Breast epithelium (tissue), 3 donors: ENCODE measurements at regions not wholly inside any gene's neighbourhood (a gene's known extent, or its start where the extent isn't known, plus 50 kb on each side); places are given as distances from the start of the nearest gene placed in this dataset.

Experiments
- POLR2A ChIP-seq: fragments of 450-650 bp; IDR thresholded peaks from one replicate; pipeline ENCODE4 v1.6.1; 2016; ENCODE audit warnings: antibody characterized with exemption, mild to moderate bottlenecking, moderate library complexity
- POLR2AphosphoS5 ChIP-seq, 3 donors: sonication (generic); formaldehyde crosslinking; IDR thresholded peaks; one replicate each; pipeline ENCODE4 v1.6.1; 2017; ENCODE audit warnings: antibody characterized with exemption in 3 of 3

GRCh38 chr5:143977891-143978461, 166.0 kb downstream of the HMHB1 start:
- TF ChIP-seq POLR2A (no peak), POLR2AphosphoS5 (IDR thresholded peaks at IDR 0.05) (no peak)
